ENCODE measurements at regions not wholly inside any gene's neighbourhood (a gene's known extent, or its start where the extent isn't known, plus 50 kb on each side); places are given as distances from the start of the nearest gene placed in this dataset.

DNA sequence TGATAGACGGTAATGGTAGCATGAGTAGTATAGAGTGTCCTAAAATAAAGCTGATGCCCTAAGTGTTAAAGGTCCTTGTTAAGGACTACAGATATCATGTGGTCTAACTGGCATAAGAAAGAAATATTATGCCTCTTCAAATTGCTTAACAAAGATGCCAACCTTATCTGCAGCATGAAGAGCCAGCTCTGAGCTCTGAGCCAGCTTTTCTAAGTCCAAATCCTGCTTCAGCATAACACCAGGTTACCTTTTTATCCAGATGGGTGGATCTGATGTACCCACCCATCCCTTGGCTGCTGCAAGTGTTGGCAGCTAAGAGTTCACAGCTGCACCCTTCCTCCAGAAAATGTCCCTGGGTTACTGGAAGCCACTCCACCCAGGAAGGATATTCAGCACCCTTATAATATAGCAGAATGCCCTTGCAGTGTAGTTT lies 83.8 kb downstream of the TENT5A start:
- no peak for TF ChIP-seq YY1 (IDR thresholded peaks at IDR 0.05; ENCODE audit: insufficient read depth, insufficient read length)
- no peak for TF ChIP-seq ZNF274 (IDR thresholded peaks at IDR 0.05; ENCODE audit: low read depth, low read length)
- TF ChIP-seq SUZ12 (IDR thresholded peaks at IDR 0.05; ENCODE audit: extremely low read depth, insufficient read depth, insufficient read length): no peak

All from NT2/D1 (cell line).